ENCODE measurements at regions not wholly inside any gene's neighbourhood (a gene's known extent, or its start where the extent isn't known, plus 50 kb on each side); places are given as distances from the start of the nearest gene placed in this dataset.

DNA sequence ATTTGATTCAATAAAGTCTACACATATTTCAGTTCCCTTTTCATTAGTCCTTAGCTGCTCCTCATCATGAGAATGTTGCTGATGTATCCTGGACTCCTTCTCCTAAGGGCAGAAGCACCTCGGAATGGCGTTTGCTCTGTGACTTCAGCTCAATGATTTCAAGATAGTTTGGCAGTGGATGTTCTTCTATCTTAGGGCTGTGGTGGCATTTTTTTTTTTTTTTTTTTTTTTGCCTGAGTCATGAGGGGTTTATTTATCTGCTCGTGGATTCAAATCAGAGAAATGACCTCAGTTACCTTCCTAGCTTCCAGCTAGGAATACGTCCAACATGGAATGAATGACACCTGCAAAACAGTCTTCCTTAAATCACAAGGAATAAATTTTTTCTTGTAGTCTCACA, 220.0 kb upstream of the ZBED5 start:
- no peak for DNase-seq (ENCODE audit: low spot score)

DNA sequence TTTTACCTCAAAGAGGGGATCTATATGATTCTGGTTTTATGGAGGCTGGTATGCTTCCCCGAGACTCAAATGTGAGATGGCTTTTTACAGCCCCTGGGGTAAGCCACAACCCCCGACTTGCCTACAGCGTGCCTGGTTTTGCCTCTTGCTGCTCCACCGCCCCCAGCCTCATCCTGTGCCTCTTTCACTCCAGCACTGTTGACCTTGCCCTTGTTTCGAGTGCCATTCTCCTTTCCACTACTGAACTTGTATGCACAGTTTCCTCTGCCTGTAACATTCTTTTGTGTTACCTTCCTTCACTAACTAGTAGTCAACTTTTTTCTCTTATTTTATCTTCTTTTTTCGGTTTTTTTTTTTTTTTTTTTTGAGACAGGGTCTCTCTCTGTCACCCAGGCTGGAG, 219.0 kb upstream of the ZBED5 start:
- no peak for DNase-seq (ENCODE audit: low spot score)

DNA sequence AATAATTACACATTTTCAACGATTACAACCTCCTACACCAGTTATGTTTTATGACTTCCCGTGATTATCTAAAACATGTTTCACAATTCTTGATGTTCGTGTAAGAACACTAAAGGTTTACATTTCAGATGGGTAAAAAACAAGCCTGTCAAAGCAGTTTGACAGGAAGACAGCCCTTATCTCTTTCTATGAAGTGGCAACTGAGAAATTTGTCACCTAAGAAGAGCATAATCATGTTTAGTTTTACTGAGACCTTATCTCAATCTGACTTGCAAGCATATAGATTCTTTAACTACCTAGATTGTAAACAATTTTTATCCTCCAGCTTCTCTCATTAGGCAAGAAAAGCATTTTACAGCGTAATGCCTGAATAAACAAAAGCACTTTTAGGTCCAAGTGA, 218.4 kb upstream of the ZBED5 start:
- no peak for DNase-seq (ENCODE audit: low spot score)

DNA sequence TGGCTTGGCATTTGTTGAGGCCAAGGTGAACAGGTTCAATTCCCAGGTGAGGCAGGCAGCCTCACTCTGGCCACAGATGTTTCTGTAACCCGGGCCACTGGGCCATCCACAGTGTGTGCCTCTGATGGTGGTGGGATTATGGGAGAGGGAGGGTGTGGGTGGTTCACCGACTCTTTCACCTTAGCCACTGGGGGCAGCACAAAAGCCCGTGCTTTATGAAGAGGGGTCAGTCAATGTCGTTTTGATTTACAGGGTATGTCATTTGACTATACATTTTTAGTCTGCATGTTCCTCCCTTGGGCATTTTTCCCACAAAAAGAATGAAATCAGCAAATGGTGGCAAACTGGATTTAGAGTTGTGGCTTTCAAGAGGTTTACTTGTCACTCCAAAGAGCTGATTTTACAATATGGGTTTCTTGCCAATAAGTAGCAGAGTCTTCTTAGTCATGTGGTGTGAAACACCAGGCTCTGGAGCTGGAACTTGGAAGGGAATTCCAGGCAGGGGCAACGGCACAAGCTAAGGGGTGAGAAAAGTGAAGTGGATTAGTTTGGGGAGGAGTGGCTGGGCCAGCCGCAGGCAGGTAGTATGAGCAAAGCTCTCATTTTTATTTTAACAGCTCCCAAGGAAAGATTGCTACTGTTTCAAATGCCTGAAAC, 217.8 kb upstream of the ZBED5 start:
- DNase-seq (ENCODE audit: low spot score): no peak

DNA sequence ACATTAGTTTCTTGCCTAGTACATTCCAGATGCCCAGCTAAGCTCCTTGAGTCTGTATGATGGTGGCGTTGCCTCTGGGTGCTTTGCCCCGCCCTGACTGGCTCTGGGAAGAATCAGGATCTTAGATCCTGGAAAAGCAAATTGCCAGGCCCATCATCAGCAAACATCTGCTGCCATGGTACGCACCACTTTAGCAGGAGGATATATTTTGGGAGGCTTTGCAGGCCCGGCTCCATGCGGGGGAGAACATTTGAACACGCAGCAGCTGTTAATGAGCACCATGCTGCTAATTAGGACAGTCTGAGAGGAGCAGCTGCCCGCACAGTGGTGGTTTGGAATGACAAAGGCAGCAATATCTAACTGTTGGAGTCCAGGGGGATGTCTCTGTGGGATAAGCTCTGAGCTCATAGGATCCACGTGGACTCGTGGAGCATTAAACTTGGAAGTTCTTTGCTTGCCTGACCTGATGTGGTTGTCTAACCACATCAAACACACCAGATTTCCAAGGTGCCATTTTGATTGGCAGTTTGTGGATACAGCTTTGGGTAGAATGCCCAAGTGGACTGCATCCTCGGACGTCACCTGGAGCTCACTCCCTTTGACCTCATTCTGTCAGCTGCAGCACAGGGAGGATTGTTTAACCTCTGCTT, 217.0 kb upstream of the ZBED5 start:
- DNase-seq (ENCODE audit: low spot score): no peak

DNA sequence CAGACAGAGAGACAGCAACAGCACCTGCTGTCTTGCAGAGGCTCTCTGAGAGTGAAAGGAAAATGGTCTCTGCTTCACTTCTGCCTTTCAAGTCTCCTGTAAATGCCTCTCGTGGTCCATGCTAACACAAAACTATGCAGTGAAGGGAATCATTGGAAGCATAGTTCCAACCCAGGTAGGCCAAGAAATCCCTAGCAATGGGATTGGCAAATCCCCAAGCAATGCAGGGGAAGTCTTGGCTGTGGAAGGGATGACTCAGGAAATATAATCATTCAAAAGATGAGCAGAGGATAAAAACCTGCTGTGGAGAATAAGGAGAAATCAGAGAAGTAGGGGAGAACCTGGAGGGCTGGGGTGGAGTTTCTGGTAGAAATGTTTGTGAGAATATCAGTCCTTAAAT, 216.1 kb upstream of the ZBED5 start:
- no peak for DNase-seq (ENCODE audit: low spot score)

DNA sequence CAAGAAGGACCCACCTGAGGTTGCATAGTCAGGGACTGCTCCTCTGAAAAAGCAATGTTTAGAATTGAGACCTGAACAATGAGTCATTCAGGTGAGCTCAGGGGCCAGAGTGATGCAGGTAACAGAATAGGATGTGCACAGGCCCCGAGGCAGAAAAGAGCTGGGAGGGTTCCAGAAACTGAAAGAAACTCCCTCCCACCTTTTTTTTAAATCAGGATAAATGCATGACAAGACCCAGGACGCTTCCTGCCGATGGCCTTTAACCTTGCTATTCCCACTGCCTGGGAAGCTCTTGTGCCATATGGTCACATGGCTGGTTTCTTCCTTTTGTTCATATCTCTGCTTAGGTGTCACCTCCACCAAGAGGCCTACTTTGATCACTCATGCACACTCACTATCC, 214.2 kb upstream of the ZBED5 start:
- DNase-seq (ENCODE audit: low spot score): no peak

DNA sequence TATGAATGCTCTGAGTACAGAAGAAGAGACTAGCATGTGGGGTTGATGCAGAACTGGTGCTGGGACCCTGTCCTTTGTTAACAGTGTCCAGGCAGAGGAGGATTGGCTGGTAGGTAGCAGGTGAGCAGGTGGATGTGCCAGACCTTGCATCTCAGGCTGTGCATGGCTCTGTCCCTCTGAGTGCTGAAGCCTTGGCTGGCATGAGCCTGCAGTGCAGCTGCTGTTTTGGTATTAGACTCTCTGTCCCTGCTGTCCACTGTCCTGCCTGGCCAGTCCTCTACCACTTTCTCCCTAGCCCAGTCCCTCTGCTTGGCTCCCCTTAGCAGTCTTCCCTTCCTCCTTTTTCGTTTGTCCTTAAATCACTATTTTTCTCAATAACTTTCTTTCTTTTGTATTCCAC, 213.6 kb upstream of the ZBED5 start:
- DNase-seq (ENCODE audit: low spot score): no peak

DNA sequence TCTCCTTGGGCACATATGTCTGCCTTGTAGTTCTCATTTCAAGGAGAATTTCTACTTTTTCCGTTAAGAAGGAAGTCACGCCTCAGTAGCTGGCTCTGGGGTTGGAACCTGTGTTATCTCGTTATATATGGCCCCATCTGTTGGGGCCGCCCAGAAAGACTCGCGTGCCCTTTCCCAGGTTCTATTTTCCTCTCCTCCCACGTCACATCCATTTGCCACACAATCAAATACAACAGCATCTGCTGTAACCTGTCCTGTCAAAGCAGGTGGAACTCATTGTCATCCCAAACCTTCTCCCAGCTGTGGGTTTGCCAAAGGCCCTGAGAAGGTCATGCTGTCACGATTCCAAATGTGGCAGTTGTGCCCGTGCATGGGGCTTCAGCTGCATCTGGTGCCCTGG, 213.1 kb upstream of the ZBED5 start:
- DNase-seq (ENCODE audit: low spot score): no peak

DNA sequence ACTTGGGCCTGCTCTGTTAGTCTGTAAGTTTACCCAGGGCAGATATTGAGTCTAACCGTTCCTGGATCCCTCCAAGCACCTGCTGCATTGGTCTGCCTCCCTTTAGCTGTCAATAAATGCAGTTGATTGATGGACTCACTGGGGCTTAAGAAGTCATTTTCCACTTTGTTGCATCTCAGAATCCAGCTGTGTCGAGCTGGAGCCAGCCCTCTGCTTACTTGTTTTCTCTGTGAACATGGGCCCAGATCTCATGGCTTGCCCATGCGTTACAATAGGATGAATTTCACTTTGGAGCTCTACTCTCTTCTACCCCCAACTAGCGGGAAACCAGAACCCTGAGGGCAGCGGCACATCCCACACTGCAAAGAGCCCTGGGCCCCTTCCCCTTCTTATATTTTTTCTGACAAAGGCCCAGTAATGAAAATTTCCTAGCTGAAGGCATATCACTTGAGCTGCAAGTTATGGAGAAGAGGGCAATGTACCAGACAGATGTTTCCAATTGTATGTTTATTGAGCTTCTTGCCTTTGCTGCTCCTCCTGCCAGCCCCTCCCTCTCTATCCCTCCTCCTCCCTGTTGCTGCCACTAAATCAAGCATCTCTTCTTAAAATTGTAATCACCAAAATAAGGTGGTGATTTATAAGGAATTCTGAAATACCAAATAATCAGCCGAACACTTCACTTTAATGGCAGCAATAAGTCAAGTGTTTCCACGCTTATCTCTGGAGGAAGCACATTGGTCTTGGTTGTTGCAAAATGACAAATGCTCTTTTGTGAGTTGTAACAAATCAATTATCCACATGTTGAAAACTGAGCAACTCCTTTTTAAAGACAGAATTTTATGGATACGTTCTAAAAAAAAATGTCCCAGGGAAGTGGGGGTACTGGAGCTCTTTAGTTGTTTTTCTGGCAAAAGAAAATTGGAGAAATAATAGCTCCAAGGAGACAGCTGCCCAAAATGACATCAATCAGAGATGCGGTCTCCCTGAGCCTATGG, 212.3 kb upstream of the ZBED5 start:
- DNase-seq (ENCODE audit: low spot score): no peak

DNA sequence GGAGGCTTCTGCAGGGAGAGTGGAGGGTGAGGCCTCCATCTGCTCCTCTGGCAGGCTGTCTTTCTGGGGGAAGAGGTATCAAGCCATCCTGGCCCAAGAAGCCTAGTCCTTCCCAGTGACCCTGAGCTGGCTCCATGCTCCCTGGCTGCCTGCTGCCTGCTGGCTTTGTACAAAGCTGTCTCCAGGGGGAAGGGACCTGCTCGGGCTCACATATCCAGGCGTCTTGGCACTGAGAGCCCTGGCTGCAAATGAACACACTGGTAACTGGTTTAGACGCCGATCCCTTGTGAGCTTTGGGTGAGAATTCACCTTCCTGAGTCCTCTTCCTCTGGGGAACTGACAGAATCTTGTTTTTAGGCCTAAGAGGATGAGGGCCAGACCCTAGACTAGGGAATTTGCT, 210.3 kb upstream of the ZBED5 start:
- DNase-seq (ENCODE audit: low spot score): no peak

DNA sequence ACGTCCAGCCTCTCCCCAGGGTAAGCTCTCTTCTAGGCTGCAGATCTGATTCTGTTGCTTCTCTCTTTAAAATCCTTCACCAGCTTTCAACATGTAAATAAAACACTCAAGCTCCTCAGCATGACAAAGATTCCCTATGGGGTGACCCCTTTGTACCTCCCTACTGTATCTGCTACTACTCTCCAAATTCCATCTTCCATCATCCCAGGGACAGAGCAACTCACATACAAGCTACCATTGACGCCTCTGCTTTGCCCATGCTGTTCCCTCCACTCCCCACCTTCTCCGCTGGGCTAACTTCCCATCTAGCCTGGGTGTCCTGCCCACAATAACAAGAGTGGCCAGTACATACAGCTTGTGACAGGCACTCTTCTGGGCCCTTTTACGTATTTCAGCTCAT, 207.5 kb upstream of the ZBED5 start:
- no peak for DNase-seq (ENCODE audit: low spot score)

DNA sequence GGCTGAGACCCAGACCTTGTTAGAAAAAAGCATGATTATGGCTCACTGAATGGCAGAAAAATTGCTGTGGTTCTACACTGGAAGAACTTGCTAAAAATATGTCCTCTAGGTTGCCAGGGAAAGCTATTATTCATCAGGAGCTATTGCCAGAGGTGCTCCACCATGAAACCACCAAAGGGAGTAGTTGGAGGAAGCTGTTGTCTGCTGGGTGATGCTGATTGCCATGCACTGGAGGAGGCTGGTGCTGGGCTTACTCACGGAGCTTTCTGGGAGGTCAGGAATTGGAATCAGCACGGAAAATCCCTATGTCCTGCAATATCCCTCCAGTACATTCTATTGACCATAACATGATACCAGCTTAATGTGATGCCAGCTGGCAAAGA, 199.6 kb upstream of the ZBED5 start:
- no peak for DNase-seq (ENCODE audit: low spot score)

DNA sequence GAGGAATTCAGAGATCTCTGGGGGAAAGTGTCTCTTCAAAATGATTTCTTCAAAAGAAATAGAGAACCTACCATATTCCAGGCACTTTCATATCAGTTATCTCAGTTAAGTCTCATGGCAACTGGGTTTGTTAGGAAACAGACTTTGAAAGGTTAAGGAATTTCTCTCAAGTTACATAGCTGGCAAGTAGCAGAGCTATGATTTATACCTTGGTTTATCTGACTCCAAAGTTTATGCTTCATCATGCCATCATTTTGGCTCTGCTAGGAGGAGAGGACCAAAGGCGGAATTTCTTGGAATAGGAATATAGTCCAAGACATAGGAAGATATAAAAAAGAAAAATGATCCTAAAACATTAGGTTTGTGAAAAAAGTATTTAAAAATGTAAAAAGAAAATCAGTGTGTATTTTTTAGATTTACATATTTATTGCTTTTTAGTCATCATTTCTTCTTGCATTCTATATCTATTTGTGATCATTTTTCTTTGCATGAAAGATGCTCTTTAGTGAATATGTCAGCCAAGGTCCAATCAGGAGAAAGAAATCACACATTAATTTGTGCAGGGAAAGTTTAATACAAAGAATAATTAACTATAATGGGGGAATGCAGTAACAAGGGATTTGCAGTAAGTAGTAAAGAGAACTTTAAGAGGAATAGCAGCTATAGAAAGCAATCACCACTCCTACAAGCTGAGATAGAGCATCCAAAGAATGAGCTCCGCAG, 199.1 kb upstream of the ZBED5 start:
- DNase-seq (ENCODE audit: low spot score): no peak

DNA sequence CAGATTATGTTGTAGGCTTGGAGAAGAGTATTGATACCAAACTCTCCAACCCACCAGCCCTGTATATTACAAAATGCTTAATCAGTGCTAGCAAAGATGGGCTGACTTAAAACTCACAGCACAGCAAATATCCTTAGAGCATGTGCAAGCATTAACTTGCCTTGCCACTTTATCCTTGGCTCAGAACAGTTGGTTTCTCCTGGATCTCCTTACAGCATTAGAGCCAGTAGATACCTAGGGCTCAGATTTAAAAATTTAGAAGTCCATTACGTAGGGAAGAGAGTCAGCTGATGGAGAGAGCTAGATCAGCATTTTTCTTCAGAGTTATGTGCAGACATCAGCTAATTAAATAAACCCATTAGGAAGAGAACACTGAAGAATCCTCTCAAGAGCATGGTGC, 198.5 kb upstream of the ZBED5 start:
- no peak for DNase-seq (ENCODE audit: low spot score)

DNA sequence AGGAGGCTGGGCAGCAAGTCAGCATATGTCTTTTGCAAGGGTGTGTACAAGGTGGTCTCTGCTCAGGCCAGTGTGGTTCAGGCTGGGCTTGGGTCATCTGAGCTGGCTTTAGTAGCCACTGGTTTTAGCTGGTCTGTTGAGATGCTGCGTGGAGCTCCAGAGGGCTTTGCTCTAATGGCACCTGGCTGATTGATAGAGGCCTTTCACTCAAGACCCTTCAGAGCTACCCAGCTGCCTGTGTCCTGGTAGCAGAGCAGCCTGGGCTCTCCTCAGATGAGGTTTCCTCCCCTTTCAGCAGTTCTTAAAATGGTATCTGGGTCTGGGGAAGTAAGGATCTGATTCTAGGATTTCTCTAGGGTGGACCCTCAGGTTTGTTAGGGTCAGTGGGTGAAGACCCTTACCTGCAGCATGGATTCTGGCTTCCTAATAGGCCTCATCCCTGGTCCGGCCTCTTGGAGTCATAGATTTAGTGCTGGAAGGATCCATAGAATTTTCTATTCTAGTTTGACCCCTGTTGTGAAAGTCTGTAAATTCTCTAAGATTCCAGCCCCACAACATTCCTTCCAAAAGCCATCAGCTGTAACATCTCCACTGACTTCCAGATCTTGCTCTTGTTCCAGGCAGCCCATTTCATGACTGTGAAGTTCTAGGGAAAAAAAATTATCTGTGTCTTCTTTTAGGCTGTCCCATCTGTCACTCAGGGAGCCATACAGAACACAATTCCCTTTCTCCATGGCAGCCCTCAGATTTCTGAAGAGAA, 190.2 kb upstream of the ZBED5 start:
- no peak for DNase-seq (ENCODE audit: low spot score)

DNA sequence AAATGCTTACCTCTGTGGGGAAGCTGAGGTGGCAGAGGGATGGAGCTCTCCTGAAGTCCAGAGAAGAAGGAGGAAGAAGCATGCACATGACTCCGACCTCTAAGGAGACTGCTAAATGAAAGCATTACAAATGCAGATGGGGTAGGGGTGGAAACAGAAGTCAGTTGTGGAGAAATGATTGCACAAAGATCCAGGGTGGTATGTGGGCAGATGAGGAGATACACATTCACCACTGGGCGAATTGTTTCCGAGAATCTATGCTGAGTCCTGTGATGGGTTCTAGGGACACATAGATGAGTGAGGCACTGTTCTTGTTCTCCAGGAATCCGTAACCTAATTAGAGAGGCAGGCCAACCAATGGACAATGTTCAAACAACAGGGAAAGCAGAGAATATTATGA, 188.9 kb upstream of the ZBED5 start:
- DNase-seq (ENCODE audit: low spot score): no peak

DNA sequence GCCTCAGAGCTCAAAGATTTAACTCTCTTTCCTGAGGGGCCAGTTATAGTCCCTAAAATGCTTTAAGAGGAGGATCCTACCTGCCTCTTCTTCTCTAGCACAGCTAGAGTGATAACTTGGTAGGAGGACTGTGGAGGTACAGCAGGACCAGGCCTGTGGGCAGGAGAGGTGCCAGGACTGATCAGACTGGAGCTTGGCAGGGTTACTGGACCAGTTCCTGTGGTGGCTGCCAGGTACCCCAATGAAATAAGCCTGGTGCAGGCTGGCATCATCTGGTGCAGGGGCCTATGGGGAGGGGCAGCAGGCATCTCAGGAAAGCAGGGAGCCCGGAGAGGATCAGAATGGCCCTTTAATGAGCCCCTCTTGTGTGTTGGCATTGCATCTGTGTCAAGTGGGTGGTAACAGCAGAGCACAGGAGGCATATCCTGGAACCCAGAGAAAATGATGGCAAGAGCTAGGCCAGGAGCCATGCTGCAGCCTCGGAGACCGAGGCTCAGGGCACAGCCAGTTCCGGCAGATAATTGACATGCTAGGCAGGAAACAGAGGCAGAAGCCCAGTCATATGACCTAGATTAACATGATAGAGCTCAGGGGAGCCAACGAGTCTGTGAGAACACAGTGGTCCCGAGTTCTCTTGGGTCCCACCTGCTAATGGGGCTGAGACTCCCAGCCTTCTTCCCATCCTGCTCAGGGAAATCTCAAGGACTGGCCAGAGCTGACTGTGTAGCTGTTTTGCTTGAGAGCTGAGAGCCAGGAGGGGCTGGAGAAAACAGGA, 187.5 kb upstream of the ZBED5 start:
- no peak for DNase-seq (ENCODE audit: low spot score)

DNA sequence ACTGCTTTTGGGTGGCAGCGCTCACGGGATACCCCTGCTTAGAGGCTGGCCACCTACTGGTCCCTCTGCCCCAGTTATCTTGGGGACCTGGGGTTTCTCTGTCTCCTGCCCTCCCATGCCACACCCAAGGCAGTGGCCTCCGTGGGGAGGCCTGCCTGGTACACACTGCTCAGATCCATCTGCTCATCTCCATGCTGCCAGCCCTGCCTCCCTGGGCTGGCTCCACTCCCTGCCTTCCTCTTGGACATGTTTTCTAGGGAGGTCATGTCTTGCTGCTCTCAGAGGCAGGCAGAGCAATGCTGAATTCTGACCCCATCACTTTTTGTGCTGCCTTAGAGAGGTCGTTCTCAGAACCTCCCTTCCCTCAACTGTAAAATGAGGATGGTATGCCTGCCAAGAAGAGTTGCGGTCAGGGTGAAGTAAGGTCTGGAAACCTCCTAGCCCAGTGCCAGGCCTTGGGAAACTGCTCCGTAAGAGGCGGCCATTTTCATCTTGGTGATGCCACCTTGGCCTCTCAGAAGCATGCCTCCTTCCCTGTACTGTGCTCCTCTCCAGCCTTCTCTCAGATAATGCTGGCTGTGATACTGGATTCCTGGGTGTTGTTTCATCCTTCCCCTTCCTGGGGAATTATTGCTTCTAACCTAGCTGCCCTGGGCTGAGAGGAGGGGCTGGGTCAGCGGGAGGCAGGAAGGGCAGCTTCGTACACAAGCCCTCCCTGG, 186.4 kb upstream of the ZBED5 start:
- no peak for DNase-seq (ENCODE audit: low spot score)

DNA sequence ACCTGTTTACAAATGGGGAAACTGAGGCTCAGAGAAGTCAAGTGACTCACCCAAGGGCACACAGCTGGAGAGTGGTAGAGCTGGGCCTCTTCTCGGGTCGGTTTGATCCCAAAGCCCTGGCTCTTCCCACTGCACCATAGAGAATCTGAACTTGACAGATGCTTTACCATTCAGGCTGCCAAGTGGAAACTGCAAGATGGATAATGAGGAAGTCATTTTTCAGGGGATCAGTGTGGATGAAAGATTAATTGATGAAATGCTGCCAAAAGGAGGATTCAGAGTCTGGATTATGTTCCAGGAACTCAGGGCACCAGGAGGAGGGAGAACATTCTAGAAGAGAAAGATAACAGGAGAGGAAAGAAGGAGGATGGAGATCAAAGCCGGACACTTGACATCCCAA, 185.9 kb upstream of the ZBED5 start:
- DNase-seq (ENCODE audit: low spot score): no peak
